ENCODE measurements at regions not wholly inside any gene's neighbourhood (a gene's known extent, or its start where the extent isn't known, plus 50 kb on each side); places are given as distances from the start of the nearest gene placed in this dataset.

DNA sequence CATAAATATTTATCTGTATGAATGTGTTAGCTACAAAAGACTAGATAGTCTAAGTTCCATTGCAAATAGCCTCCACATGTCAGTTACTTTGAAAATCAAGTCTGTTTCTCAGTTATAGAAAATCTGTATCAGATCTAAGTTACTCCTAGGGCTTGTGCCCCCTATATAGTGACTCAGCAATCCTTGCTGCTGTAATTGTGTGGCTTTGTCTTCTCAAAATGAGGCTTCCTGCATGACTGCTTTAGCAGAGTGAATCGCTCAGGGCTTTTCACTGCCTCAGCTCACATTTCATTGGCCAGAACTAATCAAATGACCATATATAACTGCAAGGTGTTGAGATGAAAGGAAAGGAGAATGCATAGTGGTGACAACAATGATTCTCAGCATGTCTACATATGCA lies 552.2 kb upstream of the STXBP6 start:
- TF ChIP-seq CTCF (IDR thresholded peaks at IDR 0.05) (no peak), POLR2A (IDR thresholded peaks at IDR 0.05) (no peak)

Measured in breast epithelium (tissue), 3 donors.